HEK293T (cell line): ENCODE measurements at regions not wholly inside any gene's neighbourhood (a gene's known extent, or its start where the extent isn't known, plus 50 kb on each side); places are given as distances from the start of the nearest gene placed in this dataset.

ENCODE experiments used
- ARNT ChIP-seq: fragments of 450-650 bp; IDR thresholded peaks from 2 replicates; pipeline ENCODE4 v1.6.1; 2017; ENCODE audit warnings: mild to moderate bottlenecking
- CTBP1 ChIP-seq: fragments of 450-650 bp; IDR thresholded peaks from 2 replicates; pipeline ENCODE4 v1.6.1; 2016; ENCODE audit warnings: borderline replicate concordance
- ELF4 ChIP-seq: fragments of 450-650 bp; IDR thresholded peaks from 2 replicates; pipeline ENCODE4 v1.6.1; 2017; ENCODE audit warnings: antibody characterized with exemption
- FOXA1 ChIP-seq: fragments of 450-650 bp; IDR thresholded peaks from 2 replicates; pipeline ENCODE4 v1.6.1; 2016; ENCODE audit warnings: mild to moderate bottlenecking
- FOXK2 ChIP-seq: fragments of 450-650 bp; IDR thresholded peaks from 2 replicates; pipeline ENCODE4 v1.6.1; 2016; ENCODE audit warnings: mild to moderate bottlenecking
- SP1 ChIP-seq: fragments of 450-650 bp; IDR thresholded peaks from 2 replicates; pipeline ENCODE4 v1.6.1; 2017
- SUZ12 ChIP-seq: fragments of 450-650 bp; IDR thresholded peaks from 2 replicates; pipeline ENCODE4 v1.6.1; 2016; ENCODE audit warnings: mild to moderate bottlenecking
- TARDBP ChIP-seq: fragments of 450-650 bp; IDR thresholded peaks from 2 replicates; pipeline ENCODE4 v1.6.1; 2016

DNA sequence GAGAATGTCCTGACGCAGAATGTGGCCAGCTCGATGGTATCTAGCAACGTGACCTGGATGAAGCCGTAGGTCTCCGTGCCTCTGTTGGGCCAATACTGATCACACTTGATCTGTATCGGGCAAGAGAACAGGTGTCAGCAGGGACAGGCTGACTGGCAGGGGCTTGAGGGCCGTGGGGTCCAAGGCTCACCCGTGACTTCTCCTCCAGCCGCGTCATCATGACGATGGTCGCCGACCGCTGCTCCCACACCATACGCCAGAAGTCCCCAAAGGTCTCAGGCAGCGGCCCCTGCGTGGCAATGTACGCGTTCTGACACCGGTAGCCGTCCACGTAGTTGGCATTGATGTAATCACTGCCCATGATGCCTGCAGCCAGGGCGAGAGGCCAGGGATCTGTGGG lies 126.2 kb downstream of the PTPRS start:
- TF ChIP-seq ARNT (no peak), TARDBP (no peak), CTBP1 (no peak), FOXK2 (no peak), SUZ12 (no peak), SP1 (no peak), FOXA1 (no peak), ELF4 (no peak)
